ENCODE measurements at regions not wholly inside any gene's neighbourhood (a gene's known extent, or its start where the extent isn't known, plus 50 kb on each side); places are given as distances from the start of the nearest gene placed in this dataset.

GRCh38 chr5:4949108-4949507 lies 191.0 kb upstream of the ADAMTS16 start (continued):
- TF ChIP-seq ZNF555 (tag by site-specific recombination; conservative IDR thresholded peaks at IDR 0.05): no peak
- TF ChIP-seq ZNF140 (tag by site-specific recombination; IDR thresholded peaks at IDR 0.05): no peak

- POLR2A ChIA-PET: no interaction called here
- no peaks in the 10 kb centered on the region for H3K36me3 ChIP-seq (ENCODE audit: control insufficient read depth in 2 of 2, insufficient read depth in 1 of 2, low read length in 2 of 2)
- CTCF ChIA-PET: interaction anchor here (1.4 kb wide), 1 partner anchor 11 kb away, joined by 4 read pairs; no protein-coding TSS in a partner anchor
- H3K9me3 ChIP-seq (ENCODE audit: control insufficient read depth, insufficient read depth, low read depth, low read length): no peaks in the 10 kb centered on the region
- H3K27ac ChIP-seq (ENCODE audit: extremely low read depth, low read depth, low read length): no peak overlapping the region
- TF ChIP-seq ZNF112 (tag by site-specific recombination; IDR thresholded peaks at IDR 0.05): no peak
- H3K4me1 ChIP-seq (ENCODE audit: control insufficient read depth, insufficient read depth, low read length): no peaks in the 10 kb centered on the region
- no peak overlapping the region for H3K4me3 ChIP-seq (ENCODE audit: low read depth, low read length)
Measured at GRCh38 chr5:4953576-4953975, 186.6 kb upstream of the ADAMTS16 start.

GRCh38 chr5:4954048-4954447 lies 186.1 kb upstream of the ADAMTS16 start:
- H3K36me3 ChIP-seq (ENCODE audit: control insufficient read depth in 2 of 2, insufficient read depth in 1 of 2, low read length in 2 of 2): no peaks in the 10 kb centered on the region
- CTCF ChIA-PET: interaction anchor here (2.1 kb wide), 1 partner anchor 13 kb away, joined by 10 read pairs; no protein-coding TSS in a partner anchor
- H3K4me3 ChIP-seq (ENCODE audit: low read depth, low read length): no peak overlapping the region
- no peaks in the 10 kb centered on the region for H3K4me1 ChIP-seq (ENCODE audit: control insufficient read depth, insufficient read depth, low read length)
- H3K27ac ChIP-seq (ENCODE audit: extremely low read depth, low read depth, low read length): no peak overlapping the region
- TF ChIP-seq ZNF426 (tag by site-specific recombination; IDR thresholded peaks at IDR 0.05): no peak
- TF ChIP-seq ZFP69B (tag by site-specific recombination; IDR thresholded peaks at IDR 0.05): no peak
- TF ChIP-seq ZNF2 (tag by site-specific recombination; IDR thresholded peaks at IDR 0.05): no peak
- TF ChIP-seq ZNF843 (tag by site-specific recombination; IDR thresholded peaks at IDR 0.05): no peak
- no peak for TF ChIP-seq ZNF501 (tag by site-specific recombination; IDR thresholded peaks at IDR 0.05)
- TF ChIP-seq ZNF23 (tag by site-specific recombination; IDR thresholded peaks at IDR 0.05; ENCODE audit: borderline replicate concordance): no peak
- no peak for TF ChIP-seq ZNF19 (tag by site-specific recombination; IDR thresholded peaks at IDR 0.05; ENCODE audit: low read depth)
- no peak for TF ChIP-seq ZBTB49 (tag by site-specific recombination; IDR thresholded peaks at IDR 0.05; ENCODE audit: low read depth)
- no peak for TF ChIP-seq HOXD13 (CRISPR knock-in tag; IDR thresholded peaks at IDR 0.05; ENCODE audit: borderline replicate concordance)
- TF ChIP-seq TCF7L2 (IDR thresholded peaks at IDR 0.05; ENCODE audit: borderline replicate concordance, low read depth, low read length): no peak
- no peak for TF ChIP-seq HOXC10 (CRISPR knock-in tag; IDR thresholded peaks at IDR 0.05)
- no peak for TF ChIP-seq ZNF664 (tag by site-specific recombination; IDR thresholded peaks at IDR 0.05)
- no peak for TF ChIP-seq ZNF302 (tag by site-specific recombination; IDR thresholded peaks at IDR 0.05; ENCODE audit: low read depth)
- POLR2A ChIA-PET: no interaction called here
- H3K9me3 ChIP-seq (ENCODE audit: control insufficient read depth, insufficient read depth, low read depth, low read length): no peaks in the 10 kb centered on the region

- Histone ChIP-seq H3K36me3 (ENCODE audit: control insufficient read depth in 2 of 2, insufficient read depth in 1 of 2, low read length in 2 of 2) (no peaks in the 10 kb centered on the region), H3K4me3 (ENCODE audit: low read depth, low read length) (no peak overlapping the region), H3K4me1 (ENCODE audit: control insufficient read depth, insufficient read depth, low read length) (no peaks in the 10 kb centered on the region), H3K27ac (ENCODE audit: extremely low read depth, low read depth, low read length) (no peak overlapping the region), H3K9me3 (ENCODE audit: control insufficient read depth, insufficient read depth, low read depth, low read length) (no peaks in the 10 kb centered on the region)
- TF ChIP-seq ZXDB (tag by site-specific recombination; IDR thresholded peaks at IDR 0.05): no peak
- no peak for TF ChIP-seq ZBTB26 (tag by site-specific recombination; optimal IDR thresholded peaks at IDR 0.05)
- TF ChIP-seq ZNF621 (tag by site-specific recombination; IDR thresholded peaks at IDR 0.05): no peak
- no peak for TF ChIP-seq ZNF596 (tag by site-specific recombination; IDR thresholded peaks at IDR 0.05)
- TF ChIP-seq ZNF248 (tag by site-specific recombination; IDR thresholded peaks at IDR 0.05): no peak
- TF ChIP-seq KLF9 (tag by site-specific recombination; IDR thresholded peaks at IDR 0.05; ENCODE audit: low read depth): no peak
- TF ChIP-seq ZIC2 (tag by site-specific recombination; IDR thresholded peaks at IDR 0.05): no peak
- no peak for TF ChIP-seq ZNF24 (tag by site-specific recombination; IDR thresholded peaks at IDR 0.05)
- TF ChIP-seq ZNF548 (tag by site-specific recombination; IDR thresholded peaks at IDR 0.05): no peak
- CTCF ChIA-PET: interaction anchor here (1.2 kb wide), 1 partner anchor 20 kb away, joined by 7 read pairs; no protein-coding TSS in a partner anchor
- POLR2A ChIA-PET: no interaction called here
Measured at GRCh38 chr5:4963265-4963664, 176.9 kb upstream of the ADAMTS16 start.
